ENCODE measurements at regions not wholly inside any gene's neighbourhood (a gene's known extent, or its start where the extent isn't known, plus 50 kb on each side); places are given as distances from the start of the nearest gene placed in this dataset.

DNA sequence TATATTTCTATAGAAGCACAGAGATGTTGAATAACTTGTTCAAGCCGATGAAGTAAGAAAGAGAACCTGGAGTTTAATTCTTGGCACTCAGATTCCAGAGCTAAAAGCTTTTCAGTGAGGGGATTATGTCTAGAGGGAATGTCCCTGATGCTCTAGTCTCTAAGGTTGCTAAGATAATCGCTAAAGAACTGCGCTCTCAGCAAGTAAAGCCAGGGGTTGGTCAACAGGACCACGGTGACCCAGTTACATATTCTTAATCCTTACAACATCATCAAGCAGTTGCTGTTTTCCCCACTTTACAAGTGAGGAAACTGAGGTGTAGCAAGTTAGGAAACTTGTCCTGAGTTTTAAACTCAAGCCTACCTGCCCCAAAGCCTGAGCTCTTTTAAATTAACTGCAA is 110.8 kb downstream of the DAD1 start:
- H3K4me3 ChIP-seq (ENCODE audit: low read length) = no peak overlapping the region
- no peak for DNase-seq (ENCODE audit: low read depth)
- TF ChIP-seq, protein P1, sequence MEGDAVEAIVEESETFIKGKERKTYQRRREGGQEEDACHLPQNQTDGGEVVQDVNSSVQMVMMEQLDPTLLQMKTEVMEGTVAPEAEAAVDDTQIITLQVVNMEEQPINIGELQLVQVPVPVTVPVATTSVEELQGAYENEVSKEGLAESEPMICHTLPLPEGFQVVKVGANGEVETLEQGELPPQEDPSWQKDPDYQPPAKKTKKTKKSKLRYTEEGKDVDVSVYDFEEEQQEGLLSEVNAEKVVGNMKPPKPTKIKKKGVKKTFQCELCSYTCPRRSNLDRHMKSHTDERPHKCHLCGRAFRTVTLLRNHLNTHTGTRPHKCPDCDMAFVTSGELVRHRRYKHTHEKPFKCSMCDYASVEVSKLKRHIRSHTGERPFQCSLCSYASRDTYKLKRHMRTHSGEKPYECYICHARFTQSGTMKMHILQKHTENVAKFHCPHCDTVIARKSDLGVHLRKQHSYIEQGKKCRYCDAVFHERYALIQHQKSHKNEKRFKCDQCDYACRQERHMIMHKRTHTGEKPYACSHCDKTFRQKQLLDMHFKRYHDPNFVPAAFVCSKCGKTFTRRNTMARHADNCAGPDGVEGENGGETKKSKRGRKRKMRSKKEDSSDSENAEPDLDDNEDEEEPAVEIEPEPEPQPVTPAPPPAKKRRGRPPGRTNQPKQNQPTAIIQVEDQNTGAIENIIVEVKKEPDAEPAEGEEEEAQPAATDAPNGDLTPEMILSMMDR (conservative IDR thresholded peaks at IDR 0.05; ENCODE audit: low read depth, low read length) = no peak

DNA sequence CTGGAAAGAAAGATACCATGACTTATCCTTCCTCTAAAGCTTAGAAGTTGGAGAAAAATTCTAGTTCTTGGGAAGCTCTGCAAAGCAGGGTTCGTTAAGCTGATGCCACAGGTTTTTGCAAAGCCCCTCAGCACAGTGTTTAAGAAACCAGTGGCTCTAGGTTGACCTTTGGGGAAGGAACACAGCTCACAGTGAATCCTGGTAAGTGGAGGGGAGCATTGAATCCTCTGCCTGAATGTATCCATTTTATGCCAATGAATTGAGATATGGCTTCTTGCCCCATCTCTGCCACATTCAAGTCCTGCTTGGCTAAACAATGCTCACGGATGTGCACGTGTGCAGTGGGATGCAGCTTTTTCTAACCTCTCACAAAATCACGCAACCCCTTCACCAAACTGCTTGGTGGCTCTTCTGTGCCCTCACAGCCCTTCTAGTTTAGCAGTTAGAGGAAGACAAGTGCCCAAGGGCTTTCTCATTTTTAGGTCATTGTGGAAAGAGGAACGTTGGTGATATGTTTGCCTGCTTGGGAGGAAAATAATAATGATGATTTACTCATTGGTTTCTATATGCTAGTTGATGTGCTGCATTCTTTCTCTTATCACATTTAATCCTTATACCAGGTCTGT is 111.3 kb downstream of the DAD1 start:
- TF ChIP-seq, protein P1 (conservative IDR thresholded peaks at IDR 0.05; ENCODE audit: low read depth, low read length) = no peak
- DNase-seq (ENCODE audit: low read depth) = no peak
- H3K4me3 ChIP-seq (ENCODE audit: low read length) = no peak overlapping the region

DNA sequence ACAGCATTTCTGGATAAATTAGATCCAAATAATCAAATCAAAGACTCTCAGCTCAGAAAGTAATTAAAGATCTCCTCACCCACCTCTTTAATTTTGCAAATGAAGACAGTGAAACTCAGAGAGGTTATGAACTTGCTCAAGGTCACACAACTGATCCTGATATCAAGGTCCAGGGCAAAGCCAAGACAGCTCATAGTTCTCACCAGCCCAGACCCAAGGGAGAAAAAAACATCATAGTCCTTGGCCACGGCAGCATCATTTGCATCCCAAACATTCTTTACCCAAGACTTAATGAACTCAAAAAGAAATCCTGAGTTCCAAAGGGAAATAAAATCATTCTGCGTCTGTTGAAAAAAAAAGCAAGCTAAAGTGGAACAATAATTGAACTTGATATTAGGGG is 112.1 kb downstream of the DAD1 start:
- TF ChIP-seq, protein P1 (conservative IDR thresholded peaks at IDR 0.05; ENCODE audit: low read depth, low read length) = no peak
- H3K4me3 ChIP-seq (ENCODE audit: low read length) = no peak overlapping the region
- DNase-seq (ENCODE audit: low read depth) = no peak

DNA sequence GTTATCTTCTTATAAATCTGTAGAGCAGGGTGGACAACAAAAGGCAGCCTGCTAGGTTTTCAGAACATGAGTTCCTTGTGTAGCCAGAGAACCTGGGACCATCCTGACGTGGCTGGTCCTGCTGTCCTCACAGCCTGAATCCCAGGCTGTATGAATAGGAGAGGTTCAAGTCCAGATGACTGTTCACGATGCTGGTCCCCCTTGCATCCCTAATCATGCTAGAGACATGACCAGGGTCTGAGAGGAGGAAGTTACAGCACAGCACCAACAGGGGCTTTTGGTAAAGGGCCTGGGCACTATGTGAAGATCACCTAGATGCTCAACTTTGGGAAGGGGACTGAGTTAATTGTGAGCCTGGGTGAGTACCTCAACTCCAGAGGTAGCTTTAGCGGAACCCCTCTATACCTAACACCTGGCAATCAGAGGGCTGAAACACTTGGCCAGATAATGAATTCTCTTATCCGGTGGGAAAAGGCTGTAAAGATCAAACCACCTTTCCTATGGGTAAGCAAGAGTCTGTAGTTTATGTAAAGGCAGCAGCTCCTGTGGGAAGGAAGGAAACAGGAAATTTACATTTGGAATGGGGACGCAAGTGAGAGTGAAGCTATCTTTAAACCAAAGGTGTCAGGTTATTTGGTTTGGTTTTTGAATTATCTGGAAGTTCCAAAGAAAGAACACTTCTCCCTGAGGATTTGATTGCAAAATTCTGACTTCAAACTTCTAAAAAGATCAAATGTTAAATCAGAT is 112.8 kb downstream of the DAD1 start:
- DNase-seq (ENCODE audit: low read depth) = no peak
- TF ChIP-seq, protein P1 (conservative IDR thresholded peaks at IDR 0.05; ENCODE audit: low read depth, low read length) = no peak

DNA sequence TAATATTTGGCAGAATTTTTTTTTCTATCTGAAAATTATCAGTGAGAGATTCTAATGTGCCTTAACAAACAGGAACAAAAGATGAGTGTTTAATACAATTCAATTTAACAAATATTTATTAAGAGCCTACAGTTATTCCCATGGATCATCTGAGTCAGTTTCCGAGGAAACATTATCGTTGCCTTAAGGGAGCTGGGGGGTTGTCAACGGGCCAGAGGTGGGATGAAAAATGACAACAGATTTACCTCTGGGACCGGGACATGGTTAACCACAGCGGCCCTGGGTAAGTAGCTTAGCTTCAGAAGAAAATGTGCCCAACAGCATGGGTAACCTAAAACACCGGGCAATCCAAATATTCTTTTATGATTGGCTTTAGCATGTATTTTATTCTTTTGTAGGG is 113.6 kb downstream of the DAD1 start:
- H3K4me3 ChIP-seq (ENCODE audit: low read length) = no peak overlapping the region
- DNase-seq (ENCODE audit: low read depth) = no peak
- TF ChIP-seq, protein P1 (conservative IDR thresholded peaks at IDR 0.05; ENCODE audit: low read depth, low read length) = no peak

More for the DNA sequence above, 112.8 kb downstream of the DAD1 start:
- no peak overlapping the region for H3K4me3 ChIP-seq (ENCODE audit: low read length)

DNA sequence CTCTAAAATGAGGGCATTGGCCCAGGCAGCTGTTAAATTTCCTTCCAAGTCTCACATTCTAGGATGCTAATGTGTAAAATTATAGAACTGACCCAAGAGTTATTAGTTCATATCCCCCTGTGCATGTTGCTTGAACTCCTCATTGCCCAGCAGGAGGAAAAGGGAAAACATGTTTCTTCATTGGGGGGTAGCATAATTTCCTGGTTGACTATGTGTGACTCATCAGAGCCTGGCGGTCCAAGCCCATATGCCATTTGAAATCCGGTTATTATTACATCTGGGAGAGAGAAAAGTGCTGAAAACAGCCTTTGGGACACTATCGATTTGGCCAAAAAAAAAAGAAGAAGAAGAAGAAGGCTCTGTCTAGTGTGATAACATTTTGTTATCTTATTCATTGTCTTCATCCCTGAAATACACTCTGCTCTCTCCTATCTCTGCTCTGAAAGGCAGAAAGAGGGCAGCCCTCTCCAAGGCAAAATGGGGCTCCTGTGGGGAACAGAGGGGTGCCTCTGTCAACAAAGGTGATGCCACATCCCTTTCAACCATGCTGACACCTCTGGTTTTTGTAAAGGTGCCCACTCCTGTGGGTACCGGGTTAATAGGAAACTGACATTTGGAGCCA is 114.2 kb downstream of the DAD1 start:
- DNase-seq (ENCODE audit: low read depth) = no peak
- no peak overlapping the region for H3K4me3 ChIP-seq (ENCODE audit: low read length)
- TF ChIP-seq, protein P1 (conservative IDR thresholded peaks at IDR 0.05; ENCODE audit: low read depth, low read length) = no peak

Data from retinal pigment epithelial cell (primary cell).